CD14-positive monocyte (primary cell): ENCODE measurements at regions not wholly inside any gene's neighbourhood (a gene's known extent, or its start where the extent isn't known, plus 50 kb on each side); places are given as distances from the start of the nearest gene placed in this dataset.

Source experiments
- DNase-seq, 3 donors: peaks; one replicate each; pipeline ENCODE4 v3.0.0-alpha.2; 2011 to 2022
- H2AFZ ChIP-seq: 2 replicates; pipeline ENCODE4 v1.6.0; 2012; ENCODE audit warnings: mild to moderate bottlenecking, low read depth, low read length, inconsistent platforms; ENCODE audit not compliant: insufficient read depth, poor library complexity, severe bottlenecking
- H3K27ac ChIP-seq, 2 donors: 1 replicate in 1 of 2; 2 replicates in 1 of 2; pipeline ENCODE4 v1.5.1; 2012 to 2013; ENCODE audit warnings: low read length in 2 of 2, control low read depth in 1 of 2, inconsistent platforms in 1 of 2, low read depth in 1 of 2, mild to moderate bottlenecking in 1 of 2
- H3K27me3 ChIP-seq, 2 donors: one replicate each; pipeline versions ENCODE4 v1.6.0 to v1.6.1; 2011 to 2013; ENCODE audit warnings: low read length in 2 of 2; ENCODE audit not compliant: control insufficient read depth in 2 of 2, insufficient read depth in 2 of 2
- H3K36me3 ChIP-seq, 2 donors: replicated peaks in 1 of 2; 1 replicate in 1 of 2; 2 replicates in 1 of 2; pipeline versions ENCODE4 v1.5.1 to v1.6.1; 2012 to 2013; ENCODE audit warnings: low read length in 2 of 2, control low read depth in 1 of 2, inconsistent platforms in 1 of 2, mild to moderate bottlenecking in 1 of 2; ENCODE audit not compliant: insufficient read depth in 2 of 2, control insufficient read depth in 1 of 2
- H3K4me1 ChIP-seq, 2 donors: 1 replicate in 1 of 2; 2 replicates in 1 of 2; pipeline versions ENCODE4 v1.5.1 to v1.6.1; 2012 to 2013; ENCODE audit warnings: low read length in 2 of 2, control low read depth in 1 of 2, inconsistent platforms in 1 of 2, mild to moderate bottlenecking in 1 of 2, moderate library complexity in 1 of 2; ENCODE audit not compliant: insufficient read depth in 2 of 2, control insufficient read depth in 1 of 2
- H3K4me2 ChIP-seq: replicated peaks from 2 replicates; pipeline ENCODE3; 2012; ENCODE audit warnings: low read length, moderate library complexity, mild to moderate bottlenecking; ENCODE audit not compliant: poor library complexity, severe bottlenecking; ENCODE audit errors: extremely low read depth
- H3K4me3 ChIP-seq, 3 experiments: fragments of 200-600 bp in 1 of 3; sonication (generic) in 1 of 3; replicated peaks in 1 of 3; 1 replicate in 2 of 3; 2 replicates in 1 of 3; pipeline ENCODE4 v1.5.1; 2011 to 2013; ENCODE audit warnings: low read length in 3 of 3, mild to moderate bottlenecking in 3 of 3, control low read depth in 2 of 3, low read depth in 2 of 3, inconsistent platforms in 1 of 3, moderate library complexity in 1 of 3
- H3K79me2 ChIP-seq: 2 replicates; pipeline ENCODE4 v1.6.0; 2012; ENCODE audit warnings: mild to moderate bottlenecking, control low read depth, inconsistent platforms, low read length, moderate library complexity; ENCODE audit not compliant: insufficient read depth
- H3K9ac ChIP-seq: 2 replicates; pipeline ENCODE4 v1.6.0; 2017; ENCODE audit warnings: low read length, mild to moderate bottlenecking; ENCODE audit not compliant: insufficient read depth, poor library complexity, severe bottlenecking
- H3K9me3 ChIP-seq, 2 donors: replicated peaks in 1 of 2; 1 replicate in 1 of 2; 2 replicates in 1 of 2; pipeline versions ENCODE4 v1.5.1 to v1.6.1; 2012 to 2013; ENCODE audit warnings: low read length in 2 of 2, control low read depth in 1 of 2; ENCODE audit not compliant: control insufficient read depth in 1 of 2, insufficient read depth in 1 of 2
- H4K20me1 ChIP-seq: 2 replicates; pipeline ENCODE4 v1.6.0; 2012; ENCODE audit warnings: mild to moderate bottlenecking, low read length, control low read depth, moderate library complexity; ENCODE audit not compliant: insufficient read depth
- H3K27ac Mint-ChIP-seq, 7 donors: one replicate each; pipeline ENCODE4 v1.8.0; 2020; ENCODE audit warnings: mild to moderate bottlenecking in 7 of 7, mixed read lengths in 7 of 7, moderate library complexity in 6 of 7, inconsistent platforms in 2 of 7
- H3K27me3 Mint-ChIP-seq, 3 donors: one replicate each; pipeline ENCODE4 v1.8.0; 2021 to 2022; ENCODE audit warnings: low read depth in 3 of 3, mild to moderate bottlenecking in 3 of 3, mixed read lengths in 3 of 3, moderate library complexity in 3 of 3, inconsistent platforms in 1 of 3
- H3K36me3 Mint-ChIP-seq, 2 donors: one replicate each; pipeline ENCODE4 v1.8.0; 2020; ENCODE audit warnings: mixed read lengths in 2 of 2, inconsistent platforms in 1 of 2, mild to moderate bottlenecking in 1 of 2
- H3K4me1 Mint-ChIP-seq: one replicate; pipeline ENCODE4 v1.8.0; 2020; ENCODE audit warnings: mild to moderate bottlenecking, mixed read lengths
- H3K4me3 Mint-ChIP-seq, 2 donors: one replicate each; pipeline ENCODE4 v1.8.0; 2020; ENCODE audit warnings: mild to moderate bottlenecking in 2 of 2, mixed read lengths in 2 of 2, moderate library complexity in 1 of 2
- H3K9me3 Mint-ChIP-seq, 7 donors: one replicate each; pipeline ENCODE4 v1.8.0; 2020 to 2022; ENCODE audit warnings: mixed read lengths in 7 of 7, mild to moderate bottlenecking in 6 of 7, moderate library complexity in 6 of 7, inconsistent platforms in 2 of 7
- WGBS: methylation state at CpG from one replicate; pipeline ENCODE4 v1.1.5; 2013; ENCODE audit warnings: missing lambda C conversion rate; ENCODE audit not compliant: insufficient coverage; 5-methylcytosine and 5-hydroxymethylcytosine counted together
- intact Hi-C, 2 donors: fragments of 100-400 bp; cut with micrococcal nuclease; formaldehyde crosslinking; loops; one replicate each; pipeline versions ENCODE4 v1.15.0 to v1.15.1; 2023
- TF ChIP-seq, protein P1 (sequence below): fragments of 200-600 bp; IDR thresholded peaks from one replicate; pipeline ENCODE4 v1.8.0; 2022; ENCODE audit warnings: antibody characterized with exemption, mild to moderate bottlenecking

DNA sequence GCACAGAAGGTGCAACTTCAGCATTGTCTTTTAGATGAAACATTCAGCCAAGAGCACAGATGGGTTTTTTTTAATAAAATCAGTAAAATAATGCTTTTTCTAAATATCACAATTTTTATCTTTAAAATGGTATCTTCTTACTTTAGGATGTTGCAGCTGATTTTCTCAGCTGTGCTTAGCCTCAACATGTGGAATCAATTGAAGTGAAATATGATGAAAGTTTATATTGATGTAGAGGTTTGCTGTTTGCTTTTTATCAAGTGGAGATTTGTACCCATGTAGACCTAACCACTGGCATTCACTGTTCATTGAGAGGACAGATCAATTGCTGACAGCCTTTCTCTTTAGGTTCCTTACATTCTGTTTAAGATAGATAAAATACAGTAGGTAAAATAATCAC is 107.8 kb downstream of the CYB561 start:
- TF ChIP-seq, protein P1, sequence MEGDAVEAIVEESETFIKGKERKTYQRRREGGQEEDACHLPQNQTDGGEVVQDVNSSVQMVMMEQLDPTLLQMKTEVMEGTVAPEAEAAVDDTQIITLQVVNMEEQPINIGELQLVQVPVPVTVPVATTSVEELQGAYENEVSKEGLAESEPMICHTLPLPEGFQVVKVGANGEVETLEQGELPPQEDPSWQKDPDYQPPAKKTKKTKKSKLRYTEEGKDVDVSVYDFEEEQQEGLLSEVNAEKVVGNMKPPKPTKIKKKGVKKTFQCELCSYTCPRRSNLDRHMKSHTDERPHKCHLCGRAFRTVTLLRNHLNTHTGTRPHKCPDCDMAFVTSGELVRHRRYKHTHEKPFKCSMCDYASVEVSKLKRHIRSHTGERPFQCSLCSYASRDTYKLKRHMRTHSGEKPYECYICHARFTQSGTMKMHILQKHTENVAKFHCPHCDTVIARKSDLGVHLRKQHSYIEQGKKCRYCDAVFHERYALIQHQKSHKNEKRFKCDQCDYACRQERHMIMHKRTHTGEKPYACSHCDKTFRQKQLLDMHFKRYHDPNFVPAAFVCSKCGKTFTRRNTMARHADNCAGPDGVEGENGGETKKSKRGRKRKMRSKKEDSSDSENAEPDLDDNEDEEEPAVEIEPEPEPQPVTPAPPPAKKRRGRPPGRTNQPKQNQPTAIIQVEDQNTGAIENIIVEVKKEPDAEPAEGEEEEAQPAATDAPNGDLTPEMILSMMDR, result no peak
- H3K9me3 Mint-ChIP-seq, result no peaks in the 10 kb centered on the region
- no peak overlapping the region for H3K9ac ChIP-seq
- no peak overlapping the region for H3K4me3 ChIP-seq
- no peaks in the 10 kb centered on the region for H3K9me3 ChIP-seq
- peaks cover 2% of the 10 kb centered on the region for H3K4me1 Mint-ChIP-seq
- no peaks in the 10 kb centered on the region for H4K20me1 ChIP-seq
- no peak overlapping the region for H2AFZ ChIP-seq
- no peaks in the 10 kb centered on the region for H3K27me3 ChIP-seq
- no peak overlapping the region for H3K27ac ChIP-seq
- H3K27ac Mint-ChIP-seq, result no peak overlapping the region
- DNase-seq, result no peak
- H3K4me1 ChIP-seq, result no peaks in the 10 kb centered on the region
- no peaks in the 10 kb centered on the region for H3K79me2 ChIP-seq
- H3K27me3 Mint-ChIP-seq, result peaks cover 0 to 2% (median 0%) of the 10 kb centered on the region in 3 donors
- H3K36me3 ChIP-seq, result peaks cover 0 to 2% of the 10 kb centered on the region in 2 donors
- H3K36me3 Mint-ChIP-seq, result peaks cover 3 to 11% of the 10 kb centered on the region in 2 donors
- intact Hi-C loops, result no loop called here
- no peak overlapping the region for H3K4me2 ChIP-seq
- H3K4me3 Mint-ChIP-seq, result no peak overlapping the region

DNA sequence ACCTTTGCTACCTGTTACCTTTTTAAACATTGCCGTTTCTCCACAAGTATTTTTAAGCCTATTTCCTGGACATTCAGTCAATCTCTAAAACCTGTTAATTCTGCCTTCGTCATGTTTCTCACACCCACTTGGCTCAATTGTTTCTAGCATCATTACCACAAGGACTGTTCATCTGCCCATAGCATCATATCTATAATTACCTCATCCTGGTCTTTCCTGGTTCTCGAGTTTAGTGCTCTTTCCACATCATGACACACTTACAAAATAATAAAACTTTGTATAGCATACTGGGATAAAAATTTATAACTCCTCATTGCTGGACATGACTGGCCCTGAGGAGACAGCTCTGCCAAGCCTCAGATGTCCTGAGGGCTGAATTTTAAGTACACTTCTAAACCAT is 104.8 kb downstream of the CYB561 start:
- no peak overlapping the region for H3K4me3 Mint-ChIP-seq
- DNase-seq, result peak in 1 of 3 donors; percentile 7
- no peaks in the 10 kb centered on the region for H3K27me3 ChIP-seq
- no peaks in the 10 kb centered on the region for H3K4me1 ChIP-seq
- no peak overlapping the region for H2AFZ ChIP-seq
- peaks cover 5 to 11% of the 10 kb centered on the region in 2 donors for H3K36me3 Mint-ChIP-seq
- no peak overlapping the region for H3K9ac ChIP-seq
- intact Hi-C loops, result loop anchor here in 1 of 2 donors (5.0 kb wide), 1 partner anchor 49 kb away; no protein-coding TSS in a partner anchor
- H3K4me3 ChIP-seq, result no peak overlapping the region
- no peaks in the 10 kb centered on the region for H3K9me3 ChIP-seq
- TF ChIP-seq, protein P1, result no peak
- WGBS, result 92% methylated on average over 2 of the region's 3 CpGs
- H3K4me2 ChIP-seq, result no peak overlapping the region
- no peak overlapping the region for H3K27ac Mint-ChIP-seq
- no peaks in the 10 kb centered on the region for H3K79me2 ChIP-seq
- H3K27ac ChIP-seq, result no peak overlapping the region
- no peaks in the 10 kb centered on the region for H3K4me1 Mint-ChIP-seq
- H3K9me3 Mint-ChIP-seq, result no peaks in the 10 kb centered on the region
- H3K36me3 ChIP-seq, result peaks cover 0 to 2% of the 10 kb centered on the region in 2 donors
- H3K27me3 Mint-ChIP-seq, result peaks cover 0 to 2% (median 0%) of the 10 kb centered on the region in 3 donors
- no peaks in the 10 kb centered on the region for H4K20me1 ChIP-seq
